SKM-1 (cell line): ENCODE measurements at regions not wholly inside any gene's neighbourhood (a gene's known extent, or its start where the extent isn't known, plus 50 kb on each side); places are given as distances from the start of the nearest gene placed in this dataset.
"Not testable (repeated sequence)": the region's sequence is repeated elsewhere in the genome, so short reads cannot be mapped to it uniquely, and the experiment has no call there.

Source experiments
- DNase-seq: peaks from one replicate; lab custom pipeline; 2025; ENCODE audit not compliant: unreplicated experiment; lab: John Stamatoyannopoulos, UW

DNA sequence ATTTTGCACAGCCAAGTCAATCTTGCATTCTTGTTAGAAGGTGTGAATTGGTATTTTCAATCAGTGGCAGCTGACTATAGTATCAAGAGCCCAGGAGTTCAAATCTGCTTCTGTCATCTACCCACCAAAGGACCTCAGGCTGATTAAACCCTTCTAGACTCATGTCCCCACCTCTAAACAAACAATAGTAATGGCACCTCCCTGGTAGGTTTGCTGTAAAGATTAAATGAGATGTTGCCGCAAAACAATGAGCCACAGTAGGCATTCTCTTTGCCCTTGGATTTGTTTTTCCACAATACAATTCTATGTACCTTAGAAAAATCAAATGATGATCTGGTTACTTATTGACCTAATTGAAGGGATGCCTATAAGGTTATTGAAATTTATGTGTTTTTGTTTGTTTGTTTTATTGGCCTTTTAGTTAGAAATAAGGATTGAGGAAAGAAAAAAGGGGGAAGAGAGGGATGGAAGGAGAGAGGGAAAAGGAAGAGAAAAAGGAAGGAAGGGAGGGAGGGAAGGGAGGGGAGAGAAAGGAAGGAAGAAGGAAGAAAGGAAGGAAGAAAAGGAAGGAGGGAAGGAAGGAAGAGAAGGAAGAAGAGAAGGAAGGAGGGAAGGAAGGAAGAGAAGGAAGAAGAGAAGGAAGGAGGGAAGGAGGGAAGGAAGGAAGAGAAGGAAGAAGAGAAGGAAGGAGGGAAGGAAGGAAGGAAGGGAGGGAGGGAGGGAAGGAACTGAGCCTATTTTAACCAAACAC is 110.7 kb downstream of the ETS2 start:
- DNase-seq, result no peak

- DNase-seq, result no peak
Measured at GRCh38 chr21:38915546-38915945, 109.8 kb downstream of the ETS2 start.

DNA sequence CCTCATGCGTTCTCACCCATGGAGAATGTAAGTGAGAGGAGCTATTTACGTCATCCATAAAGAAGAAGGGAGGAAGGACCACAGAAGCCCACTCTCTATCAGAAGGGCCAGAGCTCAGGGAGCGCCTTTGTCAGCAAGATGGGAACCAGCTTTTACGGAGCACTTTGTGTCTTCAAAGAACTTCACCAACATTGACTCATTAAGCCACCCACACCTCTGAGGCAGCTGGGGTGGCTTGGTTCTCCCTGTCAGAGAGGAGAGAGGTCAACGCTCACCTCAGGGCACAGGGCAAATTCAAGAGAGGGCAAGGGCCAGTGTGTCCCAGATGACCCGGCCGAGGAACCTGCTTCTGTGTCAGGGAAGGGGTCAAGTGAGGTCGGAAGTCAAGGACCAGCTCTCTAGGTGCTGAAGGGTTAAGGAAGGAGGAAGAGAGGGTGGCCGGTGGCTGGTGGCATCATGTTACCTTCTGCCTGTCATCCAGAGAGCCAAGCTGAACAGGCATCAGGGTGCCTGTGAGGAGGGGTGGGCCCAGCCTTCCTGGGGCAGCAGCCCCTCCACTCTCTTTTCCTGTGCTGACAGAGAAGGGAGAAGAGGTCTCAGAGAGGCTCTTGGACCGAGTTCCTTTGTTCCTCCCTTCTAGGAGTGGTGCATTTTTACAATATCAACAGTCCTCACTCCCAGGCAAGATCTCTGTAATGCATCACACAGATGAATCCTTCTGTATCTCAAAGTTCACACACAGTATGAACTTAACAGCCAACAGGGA is 109.0 kb downstream of the ETS2 start:
- DNase-seq, result no peak

DNA sequence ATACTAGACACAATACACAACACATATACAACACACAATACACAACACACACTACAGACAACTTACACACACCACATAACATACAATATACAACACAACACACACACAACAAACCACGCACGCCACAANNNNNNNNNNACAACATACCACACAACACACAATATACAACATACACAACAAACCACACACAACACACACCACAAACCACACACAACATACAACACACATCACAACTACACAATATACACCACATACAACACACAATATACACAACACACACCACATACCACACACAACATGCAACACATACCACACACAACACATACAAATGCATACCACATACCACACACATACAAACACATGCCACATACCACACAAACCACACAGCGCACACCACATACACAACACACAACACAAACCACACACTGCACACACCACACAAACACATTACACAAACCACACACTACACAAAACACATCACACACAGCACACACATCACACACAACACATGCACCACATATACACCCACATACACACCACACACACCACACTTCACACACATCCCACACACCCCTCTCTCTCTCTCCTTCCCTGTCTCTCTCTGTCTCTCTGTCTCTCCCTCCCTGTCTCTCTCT is 108.3 kb downstream of the ETS2 start:
- DNase-seq, result no peak

DNA sequence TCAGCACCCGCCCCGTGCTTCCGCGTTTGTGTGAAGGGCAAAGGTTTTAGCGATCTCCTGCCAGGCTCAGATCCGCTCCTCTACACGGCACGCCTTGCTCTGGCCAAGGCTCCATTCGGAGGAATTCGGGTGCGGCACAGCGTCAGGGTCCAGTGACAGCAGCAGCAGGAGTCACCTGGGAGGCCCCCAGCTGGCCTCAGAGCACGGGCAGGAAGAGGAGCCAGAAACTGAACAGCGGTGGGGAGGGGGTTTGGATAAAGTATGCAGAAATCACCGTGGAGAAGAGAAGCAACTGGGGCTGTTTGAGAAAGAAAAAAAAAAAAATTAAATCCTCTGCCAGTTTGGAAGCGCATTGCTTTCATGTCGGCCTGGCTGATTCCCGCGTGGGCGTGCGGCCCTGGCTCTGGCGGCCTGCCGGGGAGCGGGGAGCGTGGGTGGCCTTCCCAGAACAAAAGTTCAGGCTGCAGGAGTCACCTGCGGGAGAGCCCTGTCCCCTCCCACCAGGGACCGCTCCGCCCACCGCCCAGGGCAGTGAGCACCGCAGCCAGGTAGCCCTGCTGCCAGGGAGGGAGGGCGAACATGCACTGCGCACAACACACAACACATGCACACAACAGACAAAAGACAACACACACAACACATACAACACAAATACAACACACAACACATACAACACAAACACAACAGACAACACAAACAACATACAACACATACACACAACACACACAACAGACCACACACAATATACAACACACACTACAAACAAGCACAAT is 107.6 kb downstream of the ETS2 start:
- no peak for DNase-seq

- DNase-seq, result no peak
Measured at GRCh38 chr21:38912789-38913119, 107.0 kb downstream of the ETS2 start.

GRCh38 chr21:38912102-38912629 is 106.4 kb downstream of the ETS2 start:
- DNase-seq, result no peak

GRCh38 chr21:38911484-38912101 is 105.9 kb downstream of the ETS2 start:
- no peak for DNase-seq

DNA sequence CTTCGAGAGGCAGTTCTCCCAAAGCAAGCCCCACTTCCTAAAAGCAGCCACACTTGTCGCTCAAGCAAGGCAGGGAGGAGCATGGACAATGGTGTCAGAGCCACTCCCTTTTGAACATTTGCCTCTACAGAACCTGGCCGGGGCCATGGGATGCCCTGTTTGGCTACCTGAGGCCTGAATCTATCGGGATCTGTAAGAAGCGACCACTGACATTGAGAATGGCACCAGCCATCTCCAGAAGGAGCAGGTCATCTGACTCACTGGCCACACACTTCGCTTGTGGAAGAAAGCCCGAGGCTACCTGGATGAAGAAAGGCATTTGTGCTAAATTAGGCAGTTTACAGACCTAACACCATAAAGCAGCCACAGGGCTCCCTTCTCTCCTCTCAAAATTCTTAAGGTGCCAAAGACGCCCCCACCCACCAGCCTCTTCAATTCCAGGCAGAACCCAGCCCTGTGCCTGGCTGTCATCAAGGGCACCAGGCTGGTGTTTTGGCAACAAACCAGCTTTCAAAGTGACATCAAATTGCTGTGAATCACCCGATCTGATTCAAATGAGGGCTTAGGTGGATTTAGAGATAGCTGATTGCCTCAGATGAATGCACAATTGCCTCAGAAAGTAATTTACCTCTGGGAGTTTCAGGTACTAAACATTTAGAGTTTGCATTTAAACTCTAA is 104.8 kb downstream of the ETS2 start:
- no peak for DNase-seq

- DNase-seq, result no peak
Measured at GRCh38 chr21:38909929-38910328, 104.2 kb downstream of the ETS2 start.

- no peak for DNase-seq
Measured at GRCh38 chr21:38909109-38909508, 103.4 kb downstream of the ETS2 start.

- DNase-seq, result no peak
Measured at GRCh38 chr21:38908537-38908936, 102.8 kb downstream of the ETS2 start.

DNA sequence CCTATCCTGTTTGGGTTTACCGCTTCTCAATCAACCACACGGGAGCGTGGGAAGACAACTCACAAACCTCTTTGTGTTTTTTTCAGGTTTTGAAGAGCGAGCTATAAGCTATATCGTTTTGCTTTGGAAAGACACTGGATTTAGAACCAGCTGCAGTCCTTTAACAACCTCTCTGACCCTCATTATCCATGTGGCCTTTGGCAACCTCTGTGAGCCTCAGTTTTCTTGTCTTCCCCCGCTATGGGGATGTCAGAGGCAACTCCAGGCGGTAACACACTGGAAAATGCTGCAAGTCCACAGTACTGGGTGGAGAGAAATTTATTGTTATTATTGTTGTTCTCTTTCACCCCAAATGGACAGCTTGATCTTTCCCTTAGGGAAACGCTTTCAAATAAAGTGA is 100.0 kb downstream of the ETS2 start:
- DNase-seq, result no peak

DNA sequence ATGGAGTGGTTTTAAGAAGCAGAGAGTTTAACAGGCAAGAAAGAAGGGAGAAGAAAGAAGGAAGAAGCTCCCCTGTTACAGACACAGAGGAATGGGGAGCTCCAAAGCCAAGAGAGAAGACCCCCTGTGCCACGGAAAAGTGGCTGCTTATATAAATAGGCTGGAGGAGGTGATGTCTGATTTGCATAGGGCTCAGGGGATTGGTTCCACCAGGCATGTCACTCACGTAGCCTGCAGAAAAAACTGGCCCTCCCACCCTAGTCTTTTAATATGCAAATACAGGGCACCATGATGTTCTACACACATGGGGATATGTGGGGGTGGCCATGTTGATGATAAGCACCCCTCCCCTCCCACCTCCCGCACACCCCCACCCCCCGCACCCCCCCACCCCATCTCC is 99.6 kb downstream of the ETS2 start:
- no peak for DNase-seq

DNA sequence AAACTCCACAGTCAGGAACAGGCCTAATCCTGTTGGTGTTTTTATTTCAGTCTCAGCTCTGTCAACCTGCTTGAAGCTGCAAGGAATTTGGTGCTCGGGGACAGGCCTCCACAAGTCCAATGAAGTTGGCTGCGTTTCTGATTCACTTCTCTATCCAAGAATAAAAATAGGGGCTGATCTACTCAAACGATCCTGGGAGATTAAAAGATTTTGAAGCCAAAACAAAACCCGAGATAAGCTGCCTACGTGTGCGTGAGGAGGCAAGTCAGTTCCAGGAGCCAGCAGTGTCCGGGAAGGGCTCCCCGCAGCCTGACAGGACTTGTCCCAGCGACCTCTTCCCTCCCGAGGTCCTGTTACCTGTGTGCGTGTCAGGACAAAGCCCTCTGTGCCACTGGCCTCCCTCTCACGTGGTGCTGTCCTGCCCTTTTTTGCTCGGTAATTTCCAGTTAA is 98.0 kb downstream of the ETS2 start:
- DNase-seq, result no peak

GRCh38 chr21:38902608-38903445 is 97.1 kb downstream of the ETS2 start:
- no peak for DNase-seq

GRCh38 chr21:38900499-38900898 is 94.8 kb downstream of the ETS2 start:
- no peak for DNase-seq

DNA sequence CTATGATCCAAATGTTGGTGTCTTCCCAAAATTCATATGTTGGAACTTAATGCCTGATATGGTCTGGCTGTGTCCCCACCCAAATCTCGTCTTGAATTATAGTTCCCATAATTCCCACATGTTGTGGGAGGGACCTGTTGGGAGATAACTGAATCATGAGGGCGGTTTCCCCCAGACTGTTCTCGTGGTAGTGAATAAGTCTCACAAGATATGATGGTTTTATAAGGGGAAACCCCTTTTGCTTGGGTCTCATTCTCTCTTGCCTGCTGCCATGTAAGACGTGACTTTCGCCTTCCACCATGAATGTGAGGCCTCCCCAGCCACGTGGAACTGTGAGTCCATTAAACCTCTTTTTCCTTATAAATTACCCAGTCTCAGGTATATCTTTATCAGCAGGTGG is 94.3 kb downstream of the ETS2 start:
- DNase-seq, result not testable (repeated sequence)

DNA sequence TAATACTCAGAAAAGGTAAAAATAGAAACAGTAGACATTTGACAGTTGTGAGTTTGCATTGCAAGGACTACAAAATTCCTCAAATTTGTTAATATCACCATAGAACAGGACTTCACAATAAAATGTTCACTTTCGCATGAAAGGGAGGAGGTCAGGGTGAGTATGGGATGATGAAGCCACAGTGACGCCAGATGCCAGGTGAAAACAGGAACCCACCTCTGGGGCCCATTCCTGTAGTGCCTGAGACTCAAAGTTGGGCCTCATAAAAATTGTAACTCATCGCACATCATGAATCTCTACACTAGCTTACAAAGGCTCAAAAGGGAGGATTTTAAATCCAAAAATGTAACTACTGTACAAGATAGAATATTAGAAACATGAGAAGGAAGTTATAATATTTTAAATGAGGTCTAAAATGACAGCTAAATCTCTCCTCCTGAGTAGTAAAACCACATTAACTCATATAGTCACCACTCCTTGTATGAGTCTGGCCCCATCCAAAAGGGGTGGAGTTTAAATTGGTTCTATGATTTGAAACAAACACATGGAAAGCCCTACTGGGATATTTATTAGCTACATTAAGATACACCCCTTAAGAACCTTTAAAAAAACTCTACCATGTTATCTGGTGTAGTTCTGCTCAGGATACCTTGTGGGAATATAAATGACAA is 93.7 kb downstream of the ETS2 start:
- DNase-seq, result no peak
